GM12878 (cell line): ENCODE measurements at regions not wholly inside any gene's neighbourhood (a gene's known extent, or its start where the extent isn't known, plus 50 kb on each side); places are given as distances from the start of the nearest gene placed in this dataset.

ENCODE experiments used
- ATAC-seq: fragments of 200-7000 bp; cut with Tn5 transposase; 3 replicates; pipeline ENCODE4 v1.9.1; 2020; ENCODE audit warnings: mild to moderate bottlenecking, moderate library complexity
- BruUV-seq: library from RNA; stranded (reverse); fragments of 400-500 nt; replicated peaks from 2 replicates; lab custom pipeline; 2021; lab: Mats Ljungman, UMichigan
- CTCF ChIA-PET: fragments of 300-600 bp; sonication (Branson Sonifier 250); formaldehyde crosslinking; extraction: SDS; loops from one replicate; lab custom pipeline; 2021; ENCODE audit warnings: inconsistent platforms; lab: Yijun Ruan, JAX
- POLR2A ChIA-PET: fragments of 350-600 bp; formaldehyde crosslinking; extraction: SDS; loops from one replicate; lab custom pipeline; 2021; ENCODE audit warnings: inconsistent platforms; lab: Charles Lee
- RAD21 ChIA-PET: fragments of 300-600 bp; sonication (Branson Sonifier 250); formaldehyde crosslinking; loops from one replicate; lab custom pipeline; 2023; ENCODE audit warnings: antibody characterized with exemption; ENCODE audit not compliant: unreplicated experiment; lab: Charles Lee
- SMC1A ChIA-PET: fragments of 300-600 bp; sonication (Branson Sonifier 250); formaldehyde crosslinking; loops from one replicate; lab custom pipeline; 2023; ENCODE audit not compliant: unreplicated experiment, uncharacterized antibody; lab: Charles Lee
- DNase-seq: peaks from one replicate; pipeline ENCODE4 v3.0.0-alpha.2; 2011; ENCODE audit warnings: low read depth, low spot score
- FAIRE-seq: peaks from 3 replicates; lab custom pipeline; 2011; peaks lifted over from hg19 to GRCh38; lab: Jason Lieb, UNC
- H2AFZ ChIP-seq: 2 replicates; pipeline ENCODE4 v1.6.0; 2011; ENCODE audit warnings: low read depth, low read length, control low read depth; ENCODE audit not compliant: control insufficient read depth
- H3K27ac ChIP-seq: 2 replicates; pipeline ENCODE4 v1.5.1; 2011; ENCODE audit warnings: control low read depth; ENCODE audit not compliant: control insufficient read depth, insufficient read depth
- H3K27me3 ChIP-seq, 2 experiments: replicated peaks in 1 of 2; 2 replicates each; pipeline versions ENCODE4 v1.6.0 to v1.6.1; 2011; ENCODE audit warnings: low read length in 1 of 2; ENCODE audit not compliant: control insufficient read depth in 2 of 2, insufficient read depth in 2 of 2
- H3K36me3 ChIP-seq, 2 experiments: 2 replicates each; pipeline ENCODE4 v1.5.1; 2011; ENCODE audit warnings: low read length in 1 of 2; ENCODE audit not compliant: control insufficient read depth in 2 of 2, insufficient read depth in 2 of 2
- H3K4me1 ChIP-seq: 2 replicates; pipeline ENCODE4 v1.6.1; 2011; ENCODE audit warnings: mild to moderate bottlenecking, low read length, moderate library complexity, mixed read lengths; ENCODE audit not compliant: control insufficient read depth, insufficient read depth
- H3K4me2 ChIP-seq: 2 replicates; pipeline ENCODE4 v1.6.0; 2011; ENCODE audit warnings: control low read depth; ENCODE audit not compliant: control insufficient read depth, insufficient read depth
- H3K4me3 ChIP-seq: fragments of 200-600 bp; sonication (generic); 2 replicates; pipeline ENCODE4 v1.5.1; 2016
- H3K79me2 ChIP-seq: 2 replicates; pipeline ENCODE4 v1.6.0; 2011; ENCODE audit warnings: low read length; ENCODE audit not compliant: control insufficient read depth, insufficient read depth
- H3K9ac ChIP-seq: 2 replicates; pipeline ENCODE4 v1.8.0; 2011; ENCODE audit warnings: low read length, control low read depth, mixed read lengths; ENCODE audit not compliant: control insufficient read depth, insufficient read depth
- H3K9me3 ChIP-seq: replicated peaks from 3 replicates; pipeline ENCODE4 v1.5.1; 2011; ENCODE audit warnings: mild to moderate bottlenecking, low read length; ENCODE audit not compliant: control insufficient read depth, insufficient read depth
- H4K20me1 ChIP-seq: 2 replicates; pipeline ENCODE4 v1.6.0; 2011; ENCODE audit not compliant: control insufficient read depth, insufficient read depth
- BMI1 ChIP-seq: fragments of 450-650 bp; IDR thresholded peaks from 2 replicates; pipeline ENCODE4 v1.6.1; 2016; ENCODE audit warnings: mild to moderate bottlenecking, moderate library complexity, borderline replicate concordance
- IRF4 ChIP-seq: IDR thresholded peaks from 2 replicates; pipeline ENCODE4 v1.6.1; 2011; ENCODE audit warnings: low read depth, low read length
- MTA2 ChIP-seq: fragments of 450-650 bp; IDR thresholded peaks from 2 replicates; pipeline ENCODE4 v1.6.1; 2016; ENCODE audit warnings: low read depth, mild to moderate bottlenecking, moderate library complexity
- NKRF ChIP-seq: fragments of 450-650 bp; conservative IDR thresholded peaks from 2 replicates; pipeline ENCODE4 v1.6.1; 2017; ENCODE audit warnings: mild to moderate bottlenecking, moderate library complexity
- NR2C1 ChIP-seq: fragments of 450-650 bp; IDR thresholded peaks from 2 replicates; pipeline ENCODE4 v1.6.1; 2017; ENCODE audit warnings: antibody characterized with exemption, mild to moderate bottlenecking, moderate library complexity
- SIX5 ChIP-seq: IDR thresholded peaks from 2 replicates; pipeline ENCODE4 v1.6.1; 2011; ENCODE audit warnings: mild to moderate bottlenecking, low read depth, low read length, moderate library complexity; ENCODE audit not compliant: severe bottlenecking
- SPI1 ChIP-seq: IDR thresholded peaks from 2 replicates; pipeline ENCODE4 v1.6.1; 2011; ENCODE audit warnings: low read depth, mild to moderate bottlenecking, low read length, moderate library complexity, borderline replicate concordance; ENCODE audit not compliant: insufficient read depth
- STAT3 ChIP-seq: IDR thresholded peaks from 2 replicates; pipeline ENCODE4 v1.6.1; 2011; ENCODE audit warnings: low read depth, low read length, improper control_type of control experiment
- YY1 ChIP-seq: IDR thresholded peaks from 2 replicates; pipeline ENCODE4 v1.6.1; 2011; ENCODE audit warnings: low read depth, mild to moderate bottlenecking, low read length
- ZNF274 ChIP-seq: IDR thresholded peaks from one replicate; pipeline ENCODE4 v1.8.0; 2011; ENCODE audit not compliant: insufficient read length, insufficient read depth
- ZNF592 ChIP-seq: fragments of 450-650 bp; IDR thresholded peaks from 2 replicates; pipeline ENCODE4 v1.6.1; 2017; ENCODE audit warnings: mild to moderate bottlenecking, moderate library complexity
- ZSCAN29 ChIP-seq: fragments of 450-650 bp; IDR thresholded peaks from 2 replicates; pipeline ENCODE4 v1.6.1; 2017; ENCODE audit warnings: mild to moderate bottlenecking, moderate library complexity
- WGBS: methylation state at CpG from one replicate; pipeline ENCODE4 v1.1.6; 2016; ENCODE audit warnings: low lambda C conversion rate; ENCODE audit not compliant: insufficient replicate concordance, insufficient coverage; ENCODE audit errors: missing lambda C conversion rate; 5-methylcytosine and 5-hydroxymethylcytosine counted together
- in situ Hi-C: fragments of 300-500 bp; cut with MboI; formaldehyde crosslinking; loops from 9 replicates; pipeline ENCODE4 v1.14.3; 2018; ENCODE audit warnings: mixed read lengths
- intact Hi-C: fragments of 100-400 bp; cut with micrococcal nuclease; formaldehyde crosslinking; loops from one replicate; pipeline ENCODE4 v1.14.2; 2022; ENCODE audit not compliant: unreplicated experiment
- TF ChIP-seq, protein P1 (sequence below): IDR thresholded peaks from 2 replicates; pipeline ENCODE4 v1.6.1; 2011; ENCODE audit warnings: mild to moderate bottlenecking, low read depth, low read length, moderate library complexity; ENCODE audit not compliant: insufficient replicate concordance
- TF ChIP-seq, protein P2 (sequence below): fragments of 150-350 bp; IDR thresholded peaks from 2 replicates; pipeline ENCODE4 v1.6.1; 2014; ENCODE audit warnings: mild to moderate bottlenecking, low read depth, low read length

DNA sequence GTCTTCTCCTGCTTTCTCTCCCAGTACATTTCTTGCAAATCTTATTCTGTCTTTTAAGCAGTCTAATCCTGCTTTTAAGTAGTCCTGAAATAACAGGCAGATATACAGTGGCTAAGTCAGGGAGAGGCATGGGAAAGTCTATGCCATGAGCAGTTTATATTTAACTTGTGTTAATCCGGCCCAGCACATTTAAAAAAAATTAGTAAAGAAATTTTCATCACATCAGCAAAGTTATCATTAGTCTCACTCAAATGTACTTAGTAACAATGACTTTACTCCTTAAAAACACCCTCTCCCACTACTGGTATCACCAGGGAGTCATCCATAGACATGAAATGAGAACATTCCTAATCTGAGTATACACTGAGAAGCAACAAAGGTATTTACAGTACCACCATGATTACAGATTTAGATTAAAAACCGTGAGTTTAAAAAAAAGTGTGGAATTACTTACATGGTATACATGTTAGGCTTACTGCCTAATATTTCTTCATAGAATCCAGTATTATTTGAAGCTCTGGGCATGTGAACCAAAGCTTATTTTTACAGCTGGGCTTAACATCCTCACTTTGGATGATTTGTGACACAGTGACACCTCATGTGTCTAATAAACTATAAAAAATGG, 75.9 kb upstream of the DAB2 start:
- FAIRE-seq: no peak
- no peaks in the 10 kb centered on the region for H3K36me3 ChIP-seq
- TF ChIP-seq ZSCAN29 (no peak), BMI1 (no peak), NKRF (no peak), NR2C1 (no peak), YY1 (no peak), SIX5 (no peak), SPI1 (no peak), MTA2 (no peak), IRF4 (no peak), ZNF592 (no peak), ZNF274 (no peak), STAT3 (no peak)
- TF ChIP-seq, protein P1, sequence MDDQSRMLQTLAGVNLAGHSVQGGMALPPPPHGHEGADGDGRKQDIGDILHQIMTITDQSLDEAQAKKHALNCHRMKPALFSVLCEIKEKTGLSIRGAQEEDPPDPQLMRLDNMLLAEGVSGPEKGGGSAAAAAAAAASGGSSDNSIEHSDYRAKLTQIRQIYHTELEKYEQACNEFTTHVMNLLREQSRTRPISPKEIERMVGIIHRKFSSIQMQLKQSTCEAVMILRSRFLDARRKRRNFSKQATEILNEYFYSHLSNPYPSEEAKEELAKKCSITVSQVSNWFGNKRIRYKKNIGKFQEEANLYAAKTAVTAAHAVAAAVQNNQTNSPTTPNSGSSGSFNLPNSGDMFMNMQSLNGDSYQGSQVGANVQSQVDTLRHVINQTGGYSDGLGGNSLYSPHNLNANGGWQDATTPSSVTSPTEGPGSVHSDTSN: no peak
- TF ChIP-seq, protein P2, sequence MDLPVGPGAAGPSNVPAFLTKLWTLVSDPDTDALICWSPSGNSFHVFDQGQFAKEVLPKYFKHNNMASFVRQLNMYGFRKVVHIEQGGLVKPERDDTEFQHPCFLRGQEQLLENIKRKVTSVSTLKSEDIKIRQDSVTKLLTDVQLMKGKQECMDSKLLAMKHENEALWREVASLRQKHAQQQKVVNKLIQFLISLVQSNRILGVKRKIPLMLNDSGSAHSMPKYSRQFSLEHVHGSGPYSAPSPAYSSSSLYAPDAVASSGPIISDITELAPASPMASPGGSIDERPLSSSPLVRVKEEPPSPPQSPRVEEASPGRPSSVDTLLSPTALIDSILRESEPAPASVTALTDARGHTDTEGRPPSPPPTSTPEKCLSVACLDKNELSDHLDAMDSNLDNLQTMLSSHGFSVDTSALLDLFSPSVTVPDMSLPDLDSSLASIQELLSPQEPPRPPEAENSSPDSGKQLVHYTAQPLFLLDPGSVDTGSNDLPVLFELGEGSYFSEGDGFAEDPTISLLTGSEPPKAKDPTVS: no peak
- TF ChIP-seq, all 136 proteins: peak for 0
- H3K9me3 ChIP-seq: no peaks in the 10 kb centered on the region
- H3K27ac ChIP-seq: no peak overlapping the region
- intact Hi-C loops (no loop called here), in situ Hi-C loops (no loop called here)
- H4K20me1 ChIP-seq: no peaks in the 10 kb centered on the region
- H2AFZ ChIP-seq: no peak overlapping the region
- H3K79me2 ChIP-seq: no peaks in the 10 kb centered on the region
- CTCF ChIA-PET: no interaction called here
- SMC1A ChIA-PET: no interaction called here
- POLR2A ChIA-PET: no interaction called here
- H3K27me3 ChIP-seq: no peaks in the 10 kb centered on the region
- RAD21 ChIA-PET: interaction anchor here (1.0 kb wide), 1 partner anchor 125 kb away, joined by 3 read pairs; no protein-coding TSS in a partner anchor
- H3K4me3 ChIP-seq: no peak overlapping the region
- no peak for ATAC-seq
- H3K9ac ChIP-seq: no peak overlapping the region
- H3K4me1 ChIP-seq: no peaks in the 10 kb centered on the region
- WGBS: 0% methylated on average over 2 of the region's 2 CpGs
- no peak for DNase-seq
- no peak overlapping the region for H3K4me2 ChIP-seq
- no TSS peak for BruUV-seq
